GM23338 (cell line): ENCODE measurements at regions not wholly inside any gene's neighbourhood (a gene's known extent, or its start where the extent isn't known, plus 50 kb on each side); places are given as distances from the start of the nearest gene placed in this dataset.

ENCODE experiments used
- ATAC-seq: fragments of 200-7000 bp; cut with Tn5 transposase; 3 replicates; pipeline ENCODE4 v1.9.1; 2020
- DNase-seq: peaks from one replicate; pipeline ENCODE4 v3.0.0-alpha.2; 2015; ENCODE audit warnings: low spot score
- H2AFZ ChIP-seq: fragments of 200-600 bp; sonication (generic); 2 replicates; pipeline ENCODE4 v1.8.0; 2016; ENCODE audit warnings: antibody characterized with exemption, mild to moderate bottlenecking, moderate library complexity
- H3F3A ChIP-seq: fragments of 200-600 bp; sonication (generic); replicated peaks from 2 replicates; pipeline ENCODE4 v1.8.0; 2017; ENCODE audit warnings: antibody characterized with exemption, mixed run types, low read depth
- H3K27ac ChIP-seq: fragments of 200-600 bp; sonication (generic); 2 replicates; pipeline ENCODE4 v1.6.1; 2016; ENCODE audit warnings: low read depth
- H3K27me3 ChIP-seq: fragments of 200-600 bp; sonication (generic); 2 replicates; pipeline ENCODE4 v1.8.0; 2016; ENCODE audit warnings: mild to moderate bottlenecking, mixed run types, moderate library complexity; ENCODE audit not compliant: insufficient read depth
- H3K36me3 ChIP-seq: fragments of 200-600 bp; sonication (generic); 2 replicates; pipeline ENCODE4 v1.8.0; 2016; ENCODE audit warnings: mild to moderate bottlenecking; ENCODE audit not compliant: insufficient read depth
- H3K4me1 ChIP-seq: fragments of 200-600 bp; sonication (generic); 2 replicates; pipeline ENCODE4 v1.8.0; 2016; ENCODE audit warnings: mild to moderate bottlenecking, moderate library complexity; ENCODE audit not compliant: insufficient read depth
- H3K4me2 ChIP-seq: fragments of 200-600 bp; sonication (generic); 2 replicates; pipeline ENCODE4 v1.7.1; 2017; ENCODE audit warnings: mixed run types
- H3K4me3 ChIP-seq: fragments of 200-600 bp; sonication (generic); 2 replicates; pipeline ENCODE4 v1.6.1; 2016; ENCODE audit warnings: mixed run types
- H3K79me2 ChIP-seq: fragments of 200-600 bp; sonication (generic); replicated peaks from 2 replicates; pipeline ENCODE4 v1.8.0; 2017; ENCODE audit warnings: mild to moderate bottlenecking; ENCODE audit not compliant: insufficient read depth
- H3K9me2 ChIP-seq: fragments of 200-600 bp; sonication (generic); 2 replicates; pipeline ENCODE4 v1.8.0; 2017; ENCODE audit not compliant: insufficient read depth
- H4K20me1 ChIP-seq: fragments of 200-600 bp; sonication (generic); replicated peaks from 2 replicates; pipeline ENCODE4 v1.8.0; 2017; ENCODE audit warnings: mild to moderate bottlenecking; ENCODE audit not compliant: insufficient read depth
- H3K27ac Mint-ChIP-seq: 2 replicates; pipeline ENCODE4 v1.8.0; 2020; ENCODE audit warnings: inconsistent platforms, mild to moderate bottlenecking, moderate library complexity, mixed read lengths
- H3K27me3 Mint-ChIP-seq: 3 replicates; pipeline ENCODE4 v1.8.0; 2022; ENCODE audit warnings: low read depth, mild to moderate bottlenecking, moderate library complexity, mixed read lengths, inconsistent platforms; ENCODE audit not compliant: insufficient read depth, poor library complexity
- H3K36me3 Mint-ChIP-seq: 3 replicates; pipeline ENCODE4 v1.8.0; 2021; ENCODE audit warnings: low read depth, mild to moderate bottlenecking, inconsistent platforms, moderate library complexity, mixed read lengths
- H3K4me1 Mint-ChIP-seq: 3 replicates; pipeline ENCODE4 v1.8.0; 2020; ENCODE audit warnings: mild to moderate bottlenecking, inconsistent platforms, mixed read lengths
- H3K4me3 Mint-ChIP-seq: 3 replicates; pipeline ENCODE4 v1.8.0; 2021; ENCODE audit warnings: moderate library complexity, mild to moderate bottlenecking, inconsistent platforms, mixed read lengths
- H3K9me3 Mint-ChIP-seq: 3 replicates; pipeline ENCODE4 v1.8.0; 2020; ENCODE audit warnings: moderate library complexity, mild to moderate bottlenecking, inconsistent platforms, mixed read lengths
- CREB1 ChIP-seq: fragments of 250-450 bp; sonication (Bioruptor Pico); IDR thresholded peaks from 2 replicates; pipeline ENCODE4 v1.5.0; 2020; ENCODE audit warnings: low read depth, mild to moderate bottlenecking, moderate library complexity
- EZH2 ChIP-seq: fragments of 200-600 bp; sonication (generic); IDR thresholded peaks from one replicate; pipeline ENCODE4 v1.8.0; 2017; ENCODE audit warnings: antibody characterized with exemption, mild to moderate bottlenecking, low read depth; ENCODE audit not compliant: unreplicated experiment
- EZH2phosphoT487 ChIP-seq: fragments of 200-600 bp; sonication (generic); IDR thresholded peaks from one replicate; pipeline ENCODE4 v1.8.1; 2018; ENCODE audit warnings: antibody characterized with exemption; ENCODE audit not compliant: unreplicated experiment
- JUNB ChIP-seq: IDR thresholded peaks from one replicate; pipeline ENCODE4 v1.6.1; 2016; ENCODE audit warnings: antibody characterized with exemption; ENCODE audit not compliant: unreplicated experiment
- NANOG ChIP-seq: IDR thresholded peaks from 2 replicates; pipeline ENCODE4 v1.6.1; 2016; ENCODE audit warnings: antibody characterized with exemption, borderline replicate concordance
- POLR2AphosphoS5 ChIP-seq: IDR thresholded peaks from 2 replicates; pipeline ENCODE4 v1.6.1; 2016; ENCODE audit warnings: antibody characterized with exemption, low read depth
- REST ChIP-seq: IDR thresholded peaks from one replicate; pipeline ENCODE4 v1.6.1; 2018; ENCODE audit warnings: antibody characterized with exemption; ENCODE audit not compliant: unreplicated experiment
- STAT1 ChIP-seq: IDR thresholded peaks from one replicate; pipeline ENCODE4 v1.6.1; 2016; ENCODE audit warnings: antibody characterized with exemption; ENCODE audit not compliant: unreplicated experiment
- ZNF114 ChIP-seq: fragments of 250-450 bp; sonication (Bioruptor Pico); IDR thresholded peaks from 2 replicates; pipeline ENCODE4 v1.5.0; 2020; ENCODE audit warnings: mild to moderate bottlenecking, moderate library complexity
- ZNF331 ChIP-seq: fragments of 250-450 bp; sonication (Bioruptor Pico); IDR thresholded peaks from 2 replicates; pipeline ENCODE4 v1.5.0; 2020; ENCODE audit warnings: low read depth, mild to moderate bottlenecking, moderate library complexity
- TF ChIP-seq, protein P1 (sequence below): IDR thresholded peaks from 2 replicates; pipeline ENCODE4 v1.6.1; 2016; ENCODE audit warnings: antibody characterized with exemption
- TF ChIP-seq, protein P2 (sequence below), 2 experiments: fragments of 200-600 bp in 1 of 2; sonication (generic) in 1 of 2; conservative IDR thresholded peaks; 2 replicates each; pipeline versions ENCODE4 v1.5.1 to v1.6.1; 2016 to 2017; ENCODE audit warnings: antibody characterized with exemption in 2 of 2, low read depth in 2 of 2, mild to moderate bottlenecking in 2 of 2, moderate library complexity in 1 of 2
- TF ChIP-seq, protein P3 (sequence below): fragments of 250-450 bp; sonication (Bioruptor Pico); IDR thresholded peaks from 2 replicates; pipeline ENCODE4 v1.5.0; 2020; ENCODE audit warnings: mild to moderate bottlenecking, moderate library complexity

DNA sequence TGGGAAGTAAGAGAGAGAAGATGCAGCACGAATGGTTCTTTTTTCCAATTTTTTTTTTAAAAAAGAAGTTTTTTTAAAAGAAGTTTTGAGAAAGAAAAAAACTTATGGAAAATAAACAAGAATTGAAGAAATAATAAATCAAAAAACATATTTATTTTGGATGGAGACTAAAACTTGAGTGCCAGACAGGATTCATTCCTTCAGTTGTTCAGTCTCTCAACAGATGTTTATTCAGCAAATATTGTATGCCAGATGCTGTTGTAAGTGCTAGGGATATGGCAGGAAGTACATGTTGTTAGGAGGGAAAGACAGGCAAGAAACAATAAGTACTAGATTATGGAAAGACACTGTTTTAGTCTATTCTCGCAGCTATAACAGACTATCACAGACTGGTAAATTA is 750.7 kb upstream of the PHF14 start:
- H3K4me1 ChIP-seq: no peaks in the 10 kb centered on the region; the same call in 1 of the 2 replicates
- no peaks in the 10 kb centered on the region for H3K9me3 Mint-ChIP-seq
- no peaks in the 10 kb centered on the region for H3K27me3 ChIP-seq
- no peak overlapping the region for H3K27ac Mint-ChIP-seq
- H4K20me1 ChIP-seq: no peaks in the 10 kb centered on the region
- no peak overlapping the region for H3K4me2 ChIP-seq
- H3K9me2 ChIP-seq: no peaks in the 10 kb centered on the region
- no peak overlapping the region for H3K4me3 ChIP-seq
- H3K27ac ChIP-seq: no peak overlapping the region
- H3K4me3 Mint-ChIP-seq: no peak overlapping the region
- H3K4me1 Mint-ChIP-seq: peaks cover 4% of the 10 kb centered on the region
- TF ChIP-seq, protein P1, sequence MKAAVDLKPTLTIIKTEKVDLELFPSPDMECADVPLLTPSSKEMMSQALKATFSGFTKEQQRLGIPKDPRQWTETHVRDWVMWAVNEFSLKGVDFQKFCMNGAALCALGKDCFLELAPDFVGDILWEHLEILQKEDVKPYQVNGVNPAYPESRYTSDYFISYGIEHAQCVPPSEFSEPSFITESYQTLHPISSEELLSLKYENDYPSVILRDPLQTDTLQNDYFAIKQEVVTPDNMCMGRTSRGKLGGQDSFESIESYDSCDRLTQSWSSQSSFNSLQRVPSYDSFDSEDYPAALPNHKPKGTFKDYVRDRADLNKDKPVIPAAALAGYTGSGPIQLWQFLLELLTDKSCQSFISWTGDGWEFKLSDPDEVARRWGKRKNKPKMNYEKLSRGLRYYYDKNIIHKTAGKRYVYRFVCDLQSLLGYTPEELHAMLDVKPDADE: no peak
- TF ChIP-seq JUNB (no peak), NANOG (no peak), POLR2AphosphoS5 (no peak), STAT1 (no peak), CREB1 (CRISPR knock-in tag) (no peak), EZH2 (no peak), REST (no peak), EZH2phosphoT487 (no peak), ZNF331 (CRISPR knock-in tag) (no peak), ZNF114 (no peak)
- TF ChIP-seq, protein P2, sequence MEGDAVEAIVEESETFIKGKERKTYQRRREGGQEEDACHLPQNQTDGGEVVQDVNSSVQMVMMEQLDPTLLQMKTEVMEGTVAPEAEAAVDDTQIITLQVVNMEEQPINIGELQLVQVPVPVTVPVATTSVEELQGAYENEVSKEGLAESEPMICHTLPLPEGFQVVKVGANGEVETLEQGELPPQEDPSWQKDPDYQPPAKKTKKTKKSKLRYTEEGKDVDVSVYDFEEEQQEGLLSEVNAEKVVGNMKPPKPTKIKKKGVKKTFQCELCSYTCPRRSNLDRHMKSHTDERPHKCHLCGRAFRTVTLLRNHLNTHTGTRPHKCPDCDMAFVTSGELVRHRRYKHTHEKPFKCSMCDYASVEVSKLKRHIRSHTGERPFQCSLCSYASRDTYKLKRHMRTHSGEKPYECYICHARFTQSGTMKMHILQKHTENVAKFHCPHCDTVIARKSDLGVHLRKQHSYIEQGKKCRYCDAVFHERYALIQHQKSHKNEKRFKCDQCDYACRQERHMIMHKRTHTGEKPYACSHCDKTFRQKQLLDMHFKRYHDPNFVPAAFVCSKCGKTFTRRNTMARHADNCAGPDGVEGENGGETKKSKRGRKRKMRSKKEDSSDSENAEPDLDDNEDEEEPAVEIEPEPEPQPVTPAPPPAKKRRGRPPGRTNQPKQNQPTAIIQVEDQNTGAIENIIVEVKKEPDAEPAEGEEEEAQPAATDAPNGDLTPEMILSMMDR (conservative IDR thresholded peaks at IDR 0.05; ENCODE audit: low read depth in 2 of 2): no peak
- TF ChIP-seq, protein P3, sequence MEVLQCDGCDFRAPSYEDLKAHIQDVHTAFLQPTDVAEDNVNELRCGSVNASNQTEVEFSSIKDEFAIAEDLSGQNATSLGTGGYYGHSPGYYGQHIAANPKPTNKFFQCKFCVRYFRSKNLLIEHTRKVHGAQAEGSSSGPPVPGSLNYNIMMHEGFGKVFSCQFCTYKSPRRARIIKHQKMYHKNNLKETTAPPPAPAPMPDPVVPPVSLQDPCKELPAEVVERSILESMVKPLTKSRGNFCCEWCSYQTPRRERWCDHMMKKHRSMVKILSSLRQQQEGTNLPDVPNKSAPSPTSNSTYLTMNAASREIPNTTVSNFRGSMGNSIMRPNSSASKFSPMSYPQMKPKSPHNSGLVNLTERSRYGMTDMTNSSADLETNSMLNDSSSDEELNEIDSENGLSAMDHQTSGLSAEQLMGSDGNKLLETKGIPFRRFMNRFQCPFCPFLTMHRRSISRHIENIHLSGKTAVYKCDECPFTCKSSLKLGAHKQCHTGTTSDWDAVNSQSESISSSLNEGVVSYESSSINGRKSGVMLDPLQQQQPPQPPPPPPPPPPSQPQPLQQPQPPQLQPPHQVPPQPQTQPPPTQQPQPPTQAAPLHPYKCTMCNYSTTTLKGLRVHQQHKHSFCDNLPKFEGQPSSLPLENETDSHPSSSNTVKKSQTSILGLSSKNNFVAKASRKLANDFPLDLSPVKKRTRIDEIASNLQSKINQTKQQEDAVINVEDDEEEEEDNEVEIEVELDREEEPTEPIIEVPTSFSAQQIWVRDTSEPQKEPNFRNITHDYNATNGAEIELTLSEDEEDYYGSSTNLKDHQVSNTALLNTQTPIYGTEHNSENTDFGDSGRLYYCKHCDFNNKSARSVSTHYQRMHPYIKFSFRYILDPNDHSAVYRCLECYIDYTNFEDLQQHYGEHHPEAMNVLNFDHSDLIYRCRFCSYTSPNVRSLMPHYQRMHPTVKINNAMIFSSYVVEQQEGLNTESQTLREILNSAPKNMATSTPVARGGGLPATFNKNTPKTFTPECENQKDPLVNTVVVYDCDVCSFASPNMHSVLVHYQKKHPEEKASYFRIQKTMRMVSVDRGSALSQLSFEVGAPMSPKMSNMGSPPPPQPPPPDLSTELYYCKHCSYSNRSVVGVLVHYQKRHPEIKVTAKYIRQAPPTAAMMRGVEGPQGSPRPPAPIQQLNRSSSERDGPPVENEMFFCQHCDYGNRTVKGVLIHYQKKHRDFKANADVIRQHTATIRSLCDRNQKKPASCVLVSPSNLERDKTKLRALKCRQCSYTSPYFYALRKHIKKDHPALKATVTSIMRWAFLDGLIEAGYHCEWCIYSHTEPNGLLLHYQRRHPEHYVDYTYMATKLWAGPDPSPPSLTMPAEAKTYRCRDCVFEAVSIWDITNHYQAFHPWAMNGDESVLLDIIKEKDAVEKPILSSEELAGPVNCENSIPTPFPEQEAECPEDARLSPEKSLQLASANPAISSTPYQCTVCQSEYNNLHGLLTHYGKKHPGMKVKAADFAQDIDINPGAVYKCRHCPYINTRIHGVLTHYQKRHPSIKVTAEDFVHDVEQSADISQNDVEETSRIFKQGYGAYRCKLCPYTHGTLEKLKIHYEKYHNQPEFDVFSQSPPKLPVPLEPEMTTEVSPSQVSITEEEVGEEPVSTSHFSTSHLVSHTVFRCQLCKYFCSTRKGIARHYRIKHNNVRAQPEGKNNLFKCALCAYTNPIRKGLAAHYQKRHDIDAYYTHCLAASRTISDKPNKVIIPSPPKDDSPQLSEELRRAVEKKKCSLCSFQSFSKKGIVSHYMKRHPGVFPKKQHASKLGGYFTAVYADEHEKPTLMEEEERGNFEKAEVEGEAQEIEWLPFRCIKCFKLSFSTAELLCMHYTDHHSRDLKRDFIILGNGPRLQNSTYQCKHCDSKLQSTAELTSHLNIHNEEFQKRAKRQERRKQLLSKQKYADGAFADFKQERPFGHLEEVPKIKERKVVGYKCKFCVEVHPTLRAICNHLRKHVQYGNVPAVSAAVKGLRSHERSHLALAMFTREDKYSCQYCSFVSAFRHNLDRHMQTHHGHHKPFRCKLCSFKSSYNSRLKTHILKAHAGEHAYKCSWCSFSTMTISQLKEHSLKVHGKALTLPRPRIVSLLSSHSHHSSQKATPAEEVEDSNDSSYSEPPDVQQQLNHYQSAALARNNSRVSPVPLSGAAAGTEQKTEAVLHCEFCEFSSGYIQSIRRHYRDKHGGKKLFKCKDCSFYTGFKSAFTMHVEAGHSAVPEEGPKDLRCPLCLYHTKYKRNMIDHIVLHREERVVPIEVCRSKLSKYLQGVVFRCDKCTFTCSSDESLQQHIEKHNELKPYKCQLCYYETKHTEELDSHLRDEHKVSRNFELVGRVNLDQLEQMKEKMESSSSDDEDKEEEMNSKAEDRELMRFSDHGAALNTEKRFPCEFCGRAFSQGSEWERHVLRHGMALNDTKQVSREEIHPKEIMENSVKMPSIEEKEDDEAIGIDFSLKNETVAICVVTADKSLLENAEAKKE (CRISPR knock-in tag): no peak
- H3K36me3 Mint-ChIP-seq: no peaks in the 10 kb centered on the region
- H3K27me3 Mint-ChIP-seq: no peaks in the 10 kb centered on the region
- no peaks in the 10 kb centered on the region for H3F3A ChIP-seq
- no peak overlapping the region for H2AFZ ChIP-seq
- H3K79me2 ChIP-seq: no peaks in the 10 kb centered on the region
- ATAC-seq: no peak
- H3K36me3 ChIP-seq: no peaks in the 10 kb centered on the region
- no peak for DNase-seq
